CD14-positive monocyte (primary cell): ENCODE measurements at regions not wholly inside any gene's neighbourhood (a gene's known extent, or its start where the extent isn't known, plus 50 kb on each side); places are given as distances from the start of the nearest gene placed in this dataset.

Experiments
- DNase-seq, 3 donors: peaks; one replicate each; pipeline ENCODE4 v3.0.0-alpha.2; 2011 to 2022
- H2AFZ ChIP-seq: 2 replicates; pipeline ENCODE4 v1.6.0; 2012; ENCODE audit warnings: mild to moderate bottlenecking, low read depth, low read length, inconsistent platforms; ENCODE audit not compliant: insufficient read depth, poor library complexity, severe bottlenecking
- H3K27ac ChIP-seq, 2 donors: 1 replicate in 1 of 2; 2 replicates in 1 of 2; pipeline ENCODE4 v1.5.1; 2012 to 2013; ENCODE audit warnings: low read length in 2 of 2, control low read depth in 1 of 2, inconsistent platforms in 1 of 2, low read depth in 1 of 2, mild to moderate bottlenecking in 1 of 2
- H3K27me3 ChIP-seq, 2 donors: one replicate each; pipeline versions ENCODE4 v1.6.0 to v1.6.1; 2011 to 2013; ENCODE audit warnings: low read length in 2 of 2; ENCODE audit not compliant: control insufficient read depth in 2 of 2, insufficient read depth in 2 of 2
- H3K36me3 ChIP-seq, 2 donors: replicated peaks in 1 of 2; 1 replicate in 1 of 2; 2 replicates in 1 of 2; pipeline versions ENCODE4 v1.5.1 to v1.6.1; 2012 to 2013; ENCODE audit warnings: low read length in 2 of 2, control low read depth in 1 of 2, inconsistent platforms in 1 of 2, mild to moderate bottlenecking in 1 of 2; ENCODE audit not compliant: insufficient read depth in 2 of 2, control insufficient read depth in 1 of 2
- H3K4me1 ChIP-seq, 2 donors: 1 replicate in 1 of 2; 2 replicates in 1 of 2; pipeline versions ENCODE4 v1.5.1 to v1.6.1; 2012 to 2013; ENCODE audit warnings: low read length in 2 of 2, control low read depth in 1 of 2, inconsistent platforms in 1 of 2, mild to moderate bottlenecking in 1 of 2, moderate library complexity in 1 of 2; ENCODE audit not compliant: insufficient read depth in 2 of 2, control insufficient read depth in 1 of 2
- H3K4me2 ChIP-seq: replicated peaks from 2 replicates; pipeline ENCODE3; 2012; ENCODE audit warnings: low read length, moderate library complexity, mild to moderate bottlenecking; ENCODE audit not compliant: poor library complexity, severe bottlenecking; ENCODE audit errors: extremely low read depth
- H3K4me3 ChIP-seq, 3 experiments: fragments of 200-600 bp in 1 of 3; sonication (generic) in 1 of 3; replicated peaks in 1 of 3; 1 replicate in 2 of 3; 2 replicates in 1 of 3; pipeline ENCODE4 v1.5.1; 2011 to 2013; ENCODE audit warnings: low read length in 3 of 3, mild to moderate bottlenecking in 3 of 3, control low read depth in 2 of 3, low read depth in 2 of 3, inconsistent platforms in 1 of 3, moderate library complexity in 1 of 3
- H3K79me2 ChIP-seq: 2 replicates; pipeline ENCODE4 v1.6.0; 2012; ENCODE audit warnings: mild to moderate bottlenecking, control low read depth, inconsistent platforms, low read length, moderate library complexity; ENCODE audit not compliant: insufficient read depth
- H3K9ac ChIP-seq: 2 replicates; pipeline ENCODE4 v1.6.0; 2017; ENCODE audit warnings: low read length, mild to moderate bottlenecking; ENCODE audit not compliant: insufficient read depth, poor library complexity, severe bottlenecking
- H3K9me3 ChIP-seq, 2 donors: replicated peaks in 1 of 2; 1 replicate in 1 of 2; 2 replicates in 1 of 2; pipeline versions ENCODE4 v1.5.1 to v1.6.1; 2012 to 2013; ENCODE audit warnings: low read length in 2 of 2, control low read depth in 1 of 2; ENCODE audit not compliant: control insufficient read depth in 1 of 2, insufficient read depth in 1 of 2
- H4K20me1 ChIP-seq: 2 replicates; pipeline ENCODE4 v1.6.0; 2012; ENCODE audit warnings: mild to moderate bottlenecking, low read length, control low read depth, moderate library complexity; ENCODE audit not compliant: insufficient read depth
- H3K27ac Mint-ChIP-seq, 7 donors: one replicate each; pipeline ENCODE4 v1.8.0; 2020; ENCODE audit warnings: mild to moderate bottlenecking in 7 of 7, mixed read lengths in 7 of 7, moderate library complexity in 6 of 7, inconsistent platforms in 2 of 7
- H3K27me3 Mint-ChIP-seq, 3 donors: one replicate each; pipeline ENCODE4 v1.8.0; 2021 to 2022; ENCODE audit warnings: low read depth in 3 of 3, mild to moderate bottlenecking in 3 of 3, mixed read lengths in 3 of 3, moderate library complexity in 3 of 3, inconsistent platforms in 1 of 3
- H3K36me3 Mint-ChIP-seq, 2 donors: one replicate each; pipeline ENCODE4 v1.8.0; 2020; ENCODE audit warnings: mixed read lengths in 2 of 2, inconsistent platforms in 1 of 2, mild to moderate bottlenecking in 1 of 2
- H3K4me1 Mint-ChIP-seq: one replicate; pipeline ENCODE4 v1.8.0; 2020; ENCODE audit warnings: mild to moderate bottlenecking, mixed read lengths
- H3K4me3 Mint-ChIP-seq, 2 donors: one replicate each; pipeline ENCODE4 v1.8.0; 2020; ENCODE audit warnings: mild to moderate bottlenecking in 2 of 2, mixed read lengths in 2 of 2, moderate library complexity in 1 of 2
- H3K9me3 Mint-ChIP-seq, 7 donors: one replicate each; pipeline ENCODE4 v1.8.0; 2020 to 2022; ENCODE audit warnings: mixed read lengths in 7 of 7, mild to moderate bottlenecking in 6 of 7, moderate library complexity in 6 of 7, inconsistent platforms in 2 of 7
- CTCF ChIP-seq: fragments of 200-600 bp; IDR thresholded peaks from one replicate; pipeline ENCODE4 v1.8.0; 2022; ENCODE audit warnings: antibody characterized with exemption, mild to moderate bottlenecking
- WGBS: methylation state at CpG from one replicate; pipeline ENCODE4 v1.1.5; 2013; ENCODE audit warnings: missing lambda C conversion rate; ENCODE audit not compliant: insufficient coverage; 5-methylcytosine and 5-hydroxymethylcytosine counted together
- intact Hi-C, 2 donors: fragments of 100-400 bp; cut with micrococcal nuclease; formaldehyde crosslinking; loops; one replicate each; pipeline versions ENCODE4 v1.15.0 to v1.15.1; 2023

- DNase-seq, result no peak
- peaks cover 0 to 11% (median 4%) of the 10 kb centered on the region in 7 donors for H3K9me3 Mint-ChIP-seq
- H3K27ac Mint-ChIP-seq, result no peak overlapping the region
- Histone ChIP-seq H3K79me2 (no peaks in the 10 kb centered on the region), H3K4me2 (no peak overlapping the region), H3K4me3 (no peak overlapping the region), H4K20me1 (no peaks in the 10 kb centered on the region), H3K36me3 (no peaks in the 10 kb centered on the region), H3K27ac (no peak overlapping the region), H3K9ac (no peak overlapping the region), H3K9me3 (peaks cover 0 to 4% of the 10 kb centered on the region in 2 donors), H3K4me1 (no peaks in the 10 kb centered on the region), H3K27me3 (no peaks in the 10 kb centered on the region), H2AFZ (no peak overlapping the region)
- intact Hi-C loops, result no loop called here
- H3K27me3 Mint-ChIP-seq, result no peaks in the 10 kb centered on the region
- no CpG with 5 or more reads among the region's 2 CpGs for WGBS
- no peak for TF ChIP-seq CTCF
- H3K36me3 Mint-ChIP-seq, result no peaks in the 10 kb centered on the region
- H3K4me1 Mint-ChIP-seq, result no peaks in the 10 kb centered on the region
- H3K4me3 Mint-ChIP-seq, result no peak overlapping the region
Observed at GRCh38 chr12:90501412-90501811, 453.6 kb downstream of the CCER1 start.

- no peaks in the 10 kb centered on the region for H3K27me3 ChIP-seq
- H3K9ac ChIP-seq, result no peak overlapping the region
- Mint-ChIP-seq H3K4me3 (no peak overlapping the region), H3K4me1 (no peaks in the 10 kb centered on the region), H3K27ac (no peak overlapping the region), H3K9me3 (peaks cover 0 to 11% (median 4%) of the 10 kb centered on the region in 7 donors), H3K36me3 (no peaks in the 10 kb centered on the region), H3K27me3 (no peaks in the 10 kb centered on the region)
- TF ChIP-seq CTCF, result no peak
- DNase-seq, result no peak
- H3K4me2 ChIP-seq, result no peak overlapping the region
- no peaks in the 10 kb centered on the region for H3K36me3 ChIP-seq
- H4K20me1 ChIP-seq, result no peaks in the 10 kb centered on the region
- intact Hi-C loops, result no loop called here
- H3K79me2 ChIP-seq, result no peaks in the 10 kb centered on the region
- peaks cover 0 to 4% of the 10 kb centered on the region in 2 donors for H3K9me3 ChIP-seq
- no peaks in the 10 kb centered on the region for H3K4me1 ChIP-seq
- H3K4me3 ChIP-seq, result no peak overlapping the region
- H2AFZ ChIP-seq, result no peak overlapping the region
- no peak overlapping the region for H3K27ac ChIP-seq
Observed at GRCh38 chr12:90499795-90500194, 455.2 kb downstream of the CCER1 start.
